HEK293 (cell line): ENCODE measurements at regions not wholly inside any gene's neighbourhood (a gene's known extent, or its start where the extent isn't known, plus 50 kb on each side); places are given as distances from the start of the nearest gene placed in this dataset.

Source experiments
- CTCF ChIA-PET: fragments of 350-600 bp; formaldehyde crosslinking; extraction: SDS; loops from one replicate; lab custom pipeline; 2021; ENCODE audit warnings: antibody characterized with exemption; lab: Yijun Ruan, JAX
- POLR2A ChIA-PET: fragments of 300-600 bp; formaldehyde crosslinking; extraction: SDS; loops from one replicate; lab custom pipeline; 2020; ENCODE audit warnings: antibody characterized with exemption, inconsistent platforms; lab: Yijun Ruan, JAX
- H3K27ac ChIP-seq: fragments of 200-500 bp; sonication (Bioruptor generic); 2 replicates; pipeline ENCODE4 v1.5.1; 2014; ENCODE audit warnings: low read depth, low read length, control low read depth, inconsistent platforms; ENCODE audit errors: extremely low read depth
- H3K36me3 ChIP-seq, 2 experiments: fragments of 200-500 bp in 1 of 2; sonication (Bioruptor generic) in 1 of 2; 1 replicate in 1 of 2; 2 replicates in 1 of 2; pipeline ENCODE4 v1.5.1; 2014 to 2017; ENCODE audit warnings: inconsistent platforms in 2 of 2, low read length in 2 of 2; ENCODE audit not compliant: control insufficient read depth in 2 of 2, insufficient read depth in 1 of 2
- H3K4me1 ChIP-seq: fragments of 200-500 bp; sonication (Bioruptor generic); 2 replicates; pipeline ENCODE4 v1.5.1; 2014; ENCODE audit warnings: mild to moderate bottlenecking, low read length, inconsistent platforms; ENCODE audit not compliant: control insufficient read depth, insufficient read depth
- H3K4me3 ChIP-seq: 2 replicates; pipeline ENCODE4 v1.5.1; 2011; ENCODE audit warnings: low read depth, mild to moderate bottlenecking, control low read depth, low read length, moderate library complexity
- H3K9me3 ChIP-seq: fragments of 200-500 bp; sonication (Bioruptor generic); 2 replicates; pipeline ENCODE4 v1.5.1; 2014; ENCODE audit warnings: low read depth, low read length, inconsistent platforms; ENCODE audit not compliant: control insufficient read depth, insufficient read depth
- BCL11A ChIP-seq: fragments of 450-650 bp; formaldehyde crosslinking; IDR thresholded peaks from 2 replicates; pipeline ENCODE4 v1.5.1; 2016; ENCODE audit warnings: low read depth, missing biosample characterization, missing genetic modification characterization
- FEZF1 ChIP-seq: fragments of 450-650 bp; formaldehyde crosslinking; IDR thresholded peaks from 2 replicates; pipeline ENCODE4 v1.5.1; 2016; ENCODE audit warnings: missing biosample characterization, missing genetic modification characterization
- KLF1 ChIP-seq: fragments of 450-650 bp; formaldehyde crosslinking; IDR thresholded peaks from 2 replicates; pipeline ENCODE4 v1.5.1; 2016; ENCODE audit warnings: missing biosample characterization, missing genetic modification characterization
- SALL2 ChIP-seq: fragments of 450-650 bp; formaldehyde crosslinking; IDR thresholded peaks from 2 replicates; pipeline ENCODE4 v1.5.0; 2017; ENCODE audit warnings: missing biosample characterization, mild to moderate bottlenecking, missing genetic modification characterization, borderline replicate concordance
- SP2 ChIP-seq: fragments of 450-650 bp; formaldehyde crosslinking; IDR thresholded peaks from 2 replicates; pipeline ENCODE4 v1.5.1; 2016; ENCODE audit warnings: missing biosample characterization, missing genetic modification characterization
- WT1 ChIP-seq: fragments of 450-650 bp; formaldehyde crosslinking; IDR thresholded peaks from 2 replicates; pipeline ENCODE4 v1.5.1; 2016; ENCODE audit warnings: missing biosample characterization, missing genetic modification characterization
- ZBTB48 ChIP-seq: fragments of 450-650 bp; formaldehyde crosslinking; IDR thresholded peaks from 2 replicates; pipeline ENCODE4 v1.5.1; 2016; ENCODE audit warnings: missing biosample characterization, missing genetic modification characterization
- ZFHX2 ChIP-seq: fragments of 450-650 bp; formaldehyde crosslinking; conservative IDR thresholded peaks from 2 replicates; pipeline ENCODE4 v1.5.1; 2016; ENCODE audit warnings: missing biosample characterization, missing genetic modification characterization
- ZNF155 ChIP-seq: fragments of 450-650 bp; formaldehyde crosslinking; IDR thresholded peaks from 2 replicates; pipeline ENCODE4 v1.5.1; 2016; ENCODE audit warnings: missing biosample characterization, missing genetic modification characterization
- ZNF274 ChIP-seq, 2 experiments: fragments of 200-500 bp in 1 of 2; fragments of 450-650 bp in 1 of 2; sonication (Bioruptor generic) in 1 of 2; formaldehyde crosslinking in 1 of 2; IDR thresholded peaks; 2 replicates each; pipeline versions ENCODE4 v1.5.1 to v1.6.1; 2014 to 2016; ENCODE audit warnings: borderline replicate concordance in 1 of 2, inconsistent platforms in 1 of 2, low read length in 1 of 2, missing biosample characterization in 1 of 2, missing genetic modification characterization in 1 of 2
- ZNF354C ChIP-seq: fragments of 450-650 bp; formaldehyde crosslinking; IDR thresholded peaks from 2 replicates; pipeline ENCODE4 v1.5.1; 2016; ENCODE audit warnings: missing biosample characterization, missing genetic modification characterization, low read depth, borderline replicate concordance
- ZNF366 ChIP-seq: fragments of 450-650 bp; formaldehyde crosslinking; conservative IDR thresholded peaks from 2 replicates; pipeline ENCODE4 v1.5.1; 2016; ENCODE audit warnings: missing biosample characterization, missing genetic modification characterization
- ZNF394 ChIP-seq: fragments of 450-650 bp; formaldehyde crosslinking; IDR thresholded peaks from 2 replicates; pipeline ENCODE4 v1.5.1; 2016; ENCODE audit warnings: missing biosample characterization, missing genetic modification characterization, mild to moderate bottlenecking, moderate library complexity, borderline replicate concordance
- ZNF488 ChIP-seq: fragments of 450-650 bp; formaldehyde crosslinking; IDR thresholded peaks from 2 replicates; pipeline ENCODE4 v1.5.1; 2016; ENCODE audit warnings: missing biosample characterization, missing genetic modification characterization
- ZNF510 ChIP-seq: fragments of 450-650 bp; formaldehyde crosslinking; IDR thresholded peaks from 2 replicates; pipeline ENCODE4 v1.5.1; 2018; ENCODE audit warnings: mild to moderate bottlenecking, missing genetic modification characterization, missing biosample characterization; ENCODE audit not compliant: insufficient replicate concordance
- ZNF580 ChIP-seq: fragments of 450-650 bp; formaldehyde crosslinking; IDR thresholded peaks from 2 replicates; pipeline ENCODE4 v1.5.1; 2016; ENCODE audit warnings: missing biosample characterization, missing genetic modification characterization
- ZNF837 ChIP-seq: fragments of 450-650 bp; formaldehyde crosslinking; IDR thresholded peaks from 2 replicates; pipeline ENCODE4 v1.5.1; 2016; ENCODE audit warnings: missing biosample characterization, missing genetic modification characterization
- ZNF843 ChIP-seq: fragments of 450-650 bp; formaldehyde crosslinking; IDR thresholded peaks from 2 replicates; pipeline ENCODE4 v1.5.1; 2016; ENCODE audit warnings: missing biosample characterization, missing genetic modification characterization
- ZSCAN18 ChIP-seq: fragments of 450-650 bp; formaldehyde crosslinking; IDR thresholded peaks from 2 replicates; pipeline ENCODE4 v1.5.1; 2016; ENCODE audit warnings: missing biosample characterization, missing genetic modification characterization

GRCh38 chr6:48289841-48290240 is 178.8 kb upstream of the PTCHD4 start:
- no peaks in the 10 kb centered on the region for H3K9me3 ChIP-seq
- H3K36me3 ChIP-seq = no peaks in the 10 kb centered on the region
- no peak overlapping the region for H3K4me3 ChIP-seq
- no peaks in the 10 kb centered on the region for H3K4me1 ChIP-seq
- TF ChIP-seq ZSCAN18 (tag by site-specific recombination) (no peak), SALL2 (tag by site-specific recombination) (no peak), ZNF488 (tag by site-specific recombination) (no peak), ZNF354C (tag by site-specific recombination) (no peak), ZNF843 (tag by site-specific recombination) (no peak), ZNF510 (tag by site-specific recombination) (no peak), ZNF274 (IDR thresholded peaks at IDR 0.05; ENCODE audit: low read length) (no peak), ZNF274 (tag by site-specific recombination; IDR thresholded peaks at IDR 0.05; ENCODE audit: borderline replicate concordance) (no peak), ZNF580 (no peak), FEZF1 (tag by site-specific recombination) (no peak), KLF1 (tag by site-specific recombination) (no peak), WT1 (no peak), SP2 (tag by site-specific recombination) (no peak)
- ChIA-PET POLR2A (no interaction called here), CTCF (no interaction called here)
- H3K27ac ChIP-seq = no peak overlapping the region

GRCh38 chr6:48281217-48281616 is 170.2 kb upstream of the PTCHD4 start:
- Histone ChIP-seq H3K9me3 (no peaks in the 10 kb centered on the region), H3K36me3 (no peaks in the 10 kb centered on the region), H3K4me3 (no peak overlapping the region), H3K4me1 (no peaks in the 10 kb centered on the region), H3K27ac (no peak overlapping the region)
- TF ChIP-seq ZBTB48 (tag by site-specific recombination) = no peak
- no peak for TF ChIP-seq ZFHX2
- TF ChIP-seq ZNF837 (tag by site-specific recombination) = no peak
- TF ChIP-seq BCL11A = no peak
- POLR2A ChIA-PET = no interaction called here
- CTCF ChIA-PET = no interaction called here

GRCh38 chr6:48280035-48280620 is 169.1 kb upstream of the PTCHD4 start:
- Histone ChIP-seq H3K4me3 (no peak overlapping the region), H3K9me3 (no peaks in the 10 kb centered on the region), H3K4me1 (no peaks in the 10 kb centered on the region), H3K27ac (no peak overlapping the region), H3K36me3 (no peaks in the 10 kb centered on the region)
- CTCF ChIA-PET = no interaction called here
- POLR2A ChIA-PET = no interaction called here
- no peak for TF ChIP-seq ZNF366
- TF ChIP-seq ZNF394 (tag by site-specific recombination) = no peak
- TF ChIP-seq ZNF155 (tag by site-specific recombination) = no peak
